ENCODE measurements at regions not wholly inside any gene's neighbourhood (a gene's known extent, or its start where the extent isn't known, plus 50 kb on each side); places are given as distances from the start of the nearest gene placed in this dataset.

DNA sequence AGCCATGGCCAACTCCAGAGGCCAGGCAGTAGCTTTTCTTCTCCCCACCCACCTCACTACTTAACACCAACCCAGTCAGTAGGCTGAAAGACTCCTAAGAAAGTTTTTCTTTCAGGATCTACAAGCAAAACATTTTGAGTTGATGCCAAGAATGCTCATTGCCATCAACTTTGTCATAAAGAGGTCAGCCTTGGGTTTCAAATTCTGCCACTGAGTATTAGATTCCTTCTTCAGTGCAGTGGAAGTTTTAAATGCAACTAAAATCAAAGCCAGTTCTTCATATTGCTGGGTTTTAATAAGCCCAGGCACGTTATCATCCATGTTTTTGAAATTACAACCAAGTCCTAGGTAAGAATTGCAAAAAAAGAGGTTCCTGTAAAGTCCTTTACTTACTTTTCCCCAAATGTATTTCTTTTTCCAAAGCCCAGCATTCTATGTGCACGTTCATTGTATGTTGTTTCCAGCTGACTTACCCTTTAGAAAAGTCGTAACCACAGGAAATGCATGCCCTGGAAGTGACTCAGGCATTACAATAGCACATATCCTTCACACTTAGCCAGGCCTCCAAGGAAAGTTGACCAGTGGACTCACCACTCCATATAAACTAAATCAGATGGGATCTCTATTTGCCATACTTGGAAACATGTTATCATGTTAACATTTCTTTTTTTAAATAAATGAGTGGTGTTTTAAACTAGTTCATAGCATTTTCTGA is 229.9 kb downstream of the SOX3 start:
- no peak overlapping the region for H3K4me3 ChIP-seq
- 5 to 37% (median 16%) methylated on average over 3 of the region's 3 CpGs for WGBS, 5 donors
- H3K9me3 ChIP-seq, result peaks cover 0 to 6% (median 0%) of the 10 kb centered on the region in 8 donors
- no peak overlapping the region for H3K27ac ChIP-seq
- TF ChIP-seq POLR2A (IDR thresholded peaks at IDR 0.05) (no peak), POLR2AphosphoS5 (IDR thresholded peaks at IDR 0.05) (no peak)
- TF ChIP-seq, protein P1, sequence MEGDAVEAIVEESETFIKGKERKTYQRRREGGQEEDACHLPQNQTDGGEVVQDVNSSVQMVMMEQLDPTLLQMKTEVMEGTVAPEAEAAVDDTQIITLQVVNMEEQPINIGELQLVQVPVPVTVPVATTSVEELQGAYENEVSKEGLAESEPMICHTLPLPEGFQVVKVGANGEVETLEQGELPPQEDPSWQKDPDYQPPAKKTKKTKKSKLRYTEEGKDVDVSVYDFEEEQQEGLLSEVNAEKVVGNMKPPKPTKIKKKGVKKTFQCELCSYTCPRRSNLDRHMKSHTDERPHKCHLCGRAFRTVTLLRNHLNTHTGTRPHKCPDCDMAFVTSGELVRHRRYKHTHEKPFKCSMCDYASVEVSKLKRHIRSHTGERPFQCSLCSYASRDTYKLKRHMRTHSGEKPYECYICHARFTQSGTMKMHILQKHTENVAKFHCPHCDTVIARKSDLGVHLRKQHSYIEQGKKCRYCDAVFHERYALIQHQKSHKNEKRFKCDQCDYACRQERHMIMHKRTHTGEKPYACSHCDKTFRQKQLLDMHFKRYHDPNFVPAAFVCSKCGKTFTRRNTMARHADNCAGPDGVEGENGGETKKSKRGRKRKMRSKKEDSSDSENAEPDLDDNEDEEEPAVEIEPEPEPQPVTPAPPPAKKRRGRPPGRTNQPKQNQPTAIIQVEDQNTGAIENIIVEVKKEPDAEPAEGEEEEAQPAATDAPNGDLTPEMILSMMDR (IDR thresholded peaks at IDR 0.05 in 8 of 11, conservative IDR thresholded peaks at IDR 0.05 in 3 of 11), result no peak
- intact Hi-C loops (cut with DNase I; ENCODE audit: low total_unique reads), result no loop called here
- DNase-seq, result no peak
- H3K27me3 ChIP-seq (replicated peaks in 1 of 7), result no peaks in the 10 kb centered on the region
- no peaks in the 10 kb centered on the region for H3K4me1 ChIP-seq
- H3K36me3 ChIP-seq, result no peaks in the 10 kb centered on the region

GRCh38 chrX:140273921-140274320 is 230.9 kb downstream of the SOX3 start:
- DNase-seq, result no peak

GRCh38 chrX:140250391-140250790 is 254.5 kb downstream of the SOX3 start:
- peaks cover 0 to 11% (median 0%) of the 10 kb centered on the region in 7 donors for H3K27me3 ChIP-seq (replicated peaks in 1 of 7)
- no peaks in the 10 kb centered on the region for H3K9me3 ChIP-seq
- WGBS, 5 donors, result 49 to 62% (median 57%) methylated on average over 7 to 10 of the region's 10 CpGs
- no peaks in the 10 kb centered on the region for H3K36me3 ChIP-seq
- intact Hi-C loops (cut with DNase I; ENCODE audit: low total_unique reads), result no loop called here
- H3K27ac ChIP-seq, result no peak overlapping the region
- TF ChIP-seq POLR2A (IDR thresholded peaks at IDR 0.05), result no peak
- TF ChIP-seq POLR2AphosphoS5 (IDR thresholded peaks at IDR 0.05), result no peak
- TF ChIP-seq, protein P1 (IDR thresholded peaks at IDR 0.05 in 8 of 11, conservative IDR thresholded peaks at IDR 0.05 in 3 of 11), result no peak
- no peaks in the 10 kb centered on the region for H3K4me1 ChIP-seq
- H3K4me3 ChIP-seq, result no peak overlapping the region
- DNase-seq, result no peak

More at GRCh38 chrX:140273921-140274320, 230.9 kb downstream of the SOX3 start:
- H3K36me3 ChIP-seq, result no peaks in the 10 kb centered on the region
- no peak overlapping the region for H3K27ac ChIP-seq
- peaks cover 0 to 11% (median 0%) of the 10 kb centered on the region in 8 donors for H3K9me3 ChIP-seq
- H3K27me3 ChIP-seq (replicated peaks in 1 of 7), result no peaks in the 10 kb centered on the region
- intact Hi-C loops (cut with DNase I; ENCODE audit: low total_unique reads), result no loop called here
- H3K4me1 ChIP-seq, result no peaks in the 10 kb centered on the region
- TF ChIP-seq, protein P1 (IDR thresholded peaks at IDR 0.05 in 8 of 11, conservative IDR thresholded peaks at IDR 0.05 in 3 of 11), result no peak
- no peak for TF ChIP-seq POLR2A (IDR thresholded peaks at IDR 0.05)
- no peak for TF ChIP-seq POLR2AphosphoS5 (IDR thresholded peaks at IDR 0.05)
- no peak overlapping the region for H3K4me3 ChIP-seq
- 63 to 81% (median 67%) methylated on average over 4 of the region's 4 CpGs for WGBS, 5 donors

DNA sequence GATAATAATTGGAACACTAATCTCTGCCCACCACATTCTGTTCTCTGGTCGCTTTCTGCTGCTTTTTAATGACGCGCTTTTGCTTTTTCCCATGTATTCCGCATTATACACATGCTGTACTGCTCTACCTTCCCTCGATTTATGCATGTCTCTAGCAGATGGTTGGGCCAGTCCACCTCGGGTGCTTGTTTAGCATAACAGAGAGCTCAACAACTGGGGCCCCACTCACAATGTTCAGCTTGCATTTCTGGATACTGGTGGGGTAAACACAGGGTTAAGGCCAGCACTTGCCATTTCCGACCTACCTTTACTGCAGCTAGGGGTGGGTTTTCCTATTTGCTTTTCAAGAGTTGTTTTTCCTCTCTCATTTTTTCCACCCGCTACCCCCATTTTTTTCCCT is 255.8 kb downstream of the SOX3 start:
- Histone ChIP-seq H3K27ac (no peak overlapping the region), H3K27me3 (replicated peaks in 1 of 7) (peaks cover 0 to 11% (median 0%) of the 10 kb centered on the region in 7 donors), H3K36me3 (no peaks in the 10 kb centered on the region), H3K9me3 (no peaks in the 10 kb centered on the region), H3K4me1 (no peaks in the 10 kb centered on the region), H3K4me3 (no peak overlapping the region)
- 58 to 72% (median 61%) methylated on average over 8 of the region's 8 CpGs for WGBS, 5 donors
- TF ChIP-seq POLR2A (IDR thresholded peaks at IDR 0.05) (no peak), POLR2AphosphoS5 (IDR thresholded peaks at IDR 0.05) (no peak)
- TF ChIP-seq, protein P1 (IDR thresholded peaks at IDR 0.05 in 8 of 11, conservative IDR thresholded peaks at IDR 0.05 in 3 of 11), result no peak
- intact Hi-C loops (cut with DNase I; ENCODE audit: low total_unique reads), result no loop called here
- DNase-seq, result no peak

All from spleen (tissue), 11 donors.